SKM-1 (cell line): ENCODE measurements at regions not wholly inside any gene's neighbourhood (a gene's known extent, or its start where the extent isn't known, plus 50 kb on each side); places are given as distances from the start of the nearest gene placed in this dataset.

Source experiments
- DNase-seq: peaks from one replicate; lab custom pipeline; 2025; ENCODE audit not compliant: unreplicated experiment; lab: John Stamatoyannopoulos, UW

- no peak for DNase-seq
These were observed 358.3 kb upstream of the SALL1 start for GRCh38 chr16:51509336-51509735.

GRCh38 chr16:51508490-51509212 lies 357.6 kb upstream of the SALL1 start:
- no peak for DNase-seq

GRCh38 chr16:51507286-51507685 lies 356.2 kb upstream of the SALL1 start:
- DNase-seq, result no peak

- DNase-seq, result no peak
These were observed 349.2 kb upstream of the SALL1 start for GRCh38 chr16:51500306-51500705.

- no peak for DNase-seq
These were observed 346.6 kb upstream of the SALL1 start for GRCh38 chr16:51497541-51498211.

GRCh38 chr16:51490866-51491265 lies 339.8 kb upstream of the SALL1 start:
- no peak for DNase-seq

GRCh38 chr16:51487880-51488279 lies 336.8 kb upstream of the SALL1 start:
- no peak for DNase-seq

GRCh38 chr16:51474414-51475091 lies 323.5 kb upstream of the SALL1 start:
- no peak for DNase-seq

- DNase-seq, result no peak
These were observed 322.0 kb upstream of the SALL1 start for GRCh38 chr16:51473091-51473490.

- DNase-seq, result no peak
These were observed 319.4 kb upstream of the SALL1 start for GRCh38 chr16:51470492-51470891.

- DNase-seq, result no peak
These were observed 313.9 kb upstream of the SALL1 start for GRCh38 chr16:51464996-51465395.

- no peak for DNase-seq
These were observed 310.2 kb upstream of the SALL1 start for GRCh38 chr16:51461255-51461654.

GRCh38 chr16:51458356-51459140 lies 307.5 kb upstream of the SALL1 start:
- DNase-seq, result no peak

- no peak for DNase-seq
These were observed 306.7 kb upstream of the SALL1 start for GRCh38 chr16:51457775-51458174.

GRCh38 chr16:51455398-51455797 lies 304.3 kb upstream of the SALL1 start:
- DNase-seq, result no peak

GRCh38 chr16:51453251-51453650 lies 302.2 kb upstream of the SALL1 start:
- no peak for DNase-seq

- DNase-seq, result no peak
These were observed 299.8 kb upstream of the SALL1 start for GRCh38 chr16:51450909-51451308.

GRCh38 chr16:51450376-51450775 lies 299.3 kb upstream of the SALL1 start:
- DNase-seq, result no peak

- DNase-seq, result no peak
These were observed 298.4 kb upstream of the SALL1 start for GRCh38 chr16:51449441-51449840.

- DNase-seq, result no peak
These were observed 294.2 kb upstream of the SALL1 start for GRCh38 chr16:51445250-51445649.

GRCh38 chr16:51443934-51444333 lies 292.9 kb upstream of the SALL1 start:
- no peak for DNase-seq
